HepG2 (cell line): ENCODE measurements at regions not wholly inside any gene's neighbourhood (a gene's known extent, or its start where the extent isn't known, plus 50 kb on each side); places are given as distances from the start of the nearest gene placed in this dataset.
"Not testable (repeated sequence)": the region's sequence is repeated elsewhere in the genome, so short reads cannot be mapped to it uniquely, and the experiment has no call there.

ENCODE experiments used
- BCL3 ChIP-seq: sonication (generic); formaldehyde crosslinking; IDR thresholded peaks from 2 replicates; pipeline ENCODE4 v1.5.1; 2020; ENCODE audit warnings: mild to moderate bottlenecking, missing genetic modification reagents, moderate library complexity
- FOXA3 ChIP-seq: IDR thresholded peaks from 2 replicates; pipeline ENCODE4 v1.6.1; 2016; ENCODE audit warnings: missing genetic modification reagents, missing compliant biosample characterization
- MAFG ChIP-seq: sonication (generic); formaldehyde crosslinking; IDR thresholded peaks from 2 replicates; pipeline ENCODE4 v1.5.1; 2020; ENCODE audit warnings: mild to moderate bottlenecking, missing genetic modification reagents
- PAXIP1 ChIP-seq: sonication (generic); formaldehyde crosslinking; conservative IDR thresholded peaks from 2 replicates; pipeline ENCODE4 v1.4.0; 2020; ENCODE audit warnings: mild to moderate bottlenecking, missing genetic modification reagents, moderate library complexity
- SP140L ChIP-seq: sonication (generic); formaldehyde crosslinking; IDR thresholded peaks from 2 replicates; pipeline ENCODE4 v1.4.0; 2020; ENCODE audit warnings: missing genetic modification reagents, borderline replicate concordance
- ZBTB40 ChIP-seq, 2 experiments: fragments of 450-650 bp in 1 of 2; sonication (generic) in 1 of 2; formaldehyde crosslinking in 1 of 2; IDR thresholded peaks; 2 replicates each; pipeline versions ENCODE4 v1.6.1 to v1.8.0; 2016 to 2022; ENCODE audit warnings: antibody characterized with exemption in 1 of 2, mild to moderate bottlenecking in 1 of 2, missing genetic modification reagents in 1 of 2
- ZNF225 ChIP-seq: sonication (generic); formaldehyde crosslinking; IDR thresholded peaks from 2 replicates; pipeline ENCODE4 v1.4.0; 2020; ENCODE audit warnings: mild to moderate bottlenecking, missing genetic modification reagents
- ZNF232 ChIP-seq: sonication (generic); formaldehyde crosslinking; IDR thresholded peaks from 2 replicates; pipeline ENCODE4 v1.4.0; 2020; ENCODE audit warnings: missing genetic modification reagents, borderline replicate concordance
- ZNF362 ChIP-seq: sonication (generic); formaldehyde crosslinking; IDR thresholded peaks from 2 replicates; pipeline ENCODE4 v1.4.0; 2020; ENCODE audit warnings: missing genetic modification reagents, mild to moderate bottlenecking, borderline replicate concordance
- ZNF772 ChIP-seq: sonication (generic); formaldehyde crosslinking; IDR thresholded peaks from 2 replicates; pipeline ENCODE4 v1.5.0; 2020; ENCODE audit warnings: mild to moderate bottlenecking, missing genetic modification reagents
- ZNF781 ChIP-seq: sonication (generic); formaldehyde crosslinking; IDR thresholded peaks from 2 replicates; pipeline ENCODE4 v1.5.1; 2020; ENCODE audit warnings: borderline replicate concordance, mild to moderate bottlenecking, missing genetic modification reagents; ENCODE audit errors: not compliant biosample characterization

- not testable (repeated sequence) for TF ChIP-seq ZBTB40 (IDR thresholded peaks at IDR 0.05)
- peak; percentile 18; the same call in 1 of the 2 replicates for TF ChIP-seq ZBTB40 (CRISPR knock-in tag; IDR thresholded peaks at IDR 0.05)
- 0 out of 2 replicates have a peak, but pooled peaks have one; percentile 16 for TF ChIP-seq MAFG
- TF ChIP-seq BCL3 (CRISPR knock-in tag), result 0 out of 2 replicates have a peak, but pooled peaks have one; percentile 26
- TF ChIP-seq ZNF781, result peak; percentile 81
- TF ChIP-seq ZNF225 (CRISPR knock-in tag), result 0 out of 2 replicates have a peak, but pooled peaks have one; percentile 43
- TF ChIP-seq FOXA3 (CRISPR knock-in tag), result peak; percentile 60; the same call in 1 of the 2 replicates
- TF ChIP-seq SP140L, result 0 out of 2 replicates have a peak, but pooled peaks have one; percentile 13
- peak; percentile 46; the same call in 1 of the 2 replicates for TF ChIP-seq ZNF232 (CRISPR knock-in tag)
- TF ChIP-seq PAXIP1 (CRISPR knock-in tag), result peak; percentile 60; the same call in 1 of the 2 replicates
- peak; percentile 31; the same call in 1 of the 2 replicates for TF ChIP-seq ZNF362 (CRISPR knock-in tag)
- peak; percentile 13; the same call in 1 of the 2 replicates for TF ChIP-seq ZNF772 (CRISPR knock-in tag)
These were observed 408.2 kb downstream of the LNPK start (continued) for GRCh38 chr2:175593686-175594525.
